ENCODE measurements at regions not wholly inside any gene's neighbourhood (a gene's known extent, or its start where the extent isn't known, plus 50 kb on each side); places are given as distances from the start of the nearest gene placed in this dataset.

GRCh38 chr18:47470941-47471340, 219.5 kb upstream of the SKOR2 start:
- Histone ChIP-seq H3K4me1 (ENCODE audit: insufficient read depth, low read length) (no peaks in the 10 kb centered on the region), H3K36me3 (ENCODE audit: insufficient read depth, low read length) (no peaks in the 10 kb centered on the region), H3K9me3 (ENCODE audit: control insufficient read depth in 1 of 2, insufficient read depth in 1 of 2, low read length in 2 of 2) (no peaks in the 10 kb centered on the region), H3K27ac (ENCODE audit: low read depth in 1 of 2, low read length in 2 of 2) (no peak overlapping the region), H3K4me3 (ENCODE audit: low read length) (no peak overlapping the region), H3K27me3 (ENCODE audit: control insufficient read depth in 1 of 2, insufficient read depth in 2 of 2, low read length in 2 of 2) (peaks cover 0 to 2% of the 10 kb centered on the region in 2 experiments)
- ATAC-seq (ENCODE audit: poor library complexity) (no peak), DNase-seq (no peak)
- no peaks in the 10 kb centered on the region for H3K27me3 Mint-ChIP-seq
- H3K9me3 Mint-ChIP-seq = no peaks in the 10 kb centered on the region
- no peaks in the 10 kb centered on the region for H3K36me3 Mint-ChIP-seq (ENCODE audit: low read depth)
- ChIA-PET CTCF (no interaction called here), POLR2A (no interaction called here)
- intact Hi-C loops (cut with DNase I, micrococcal nuclease) = no loop called here
- no peak overlapping the region for H3K4me3 Mint-ChIP-seq
- no peak for TF ChIP-seq CTCF (IDR thresholded peaks at IDR 0.05)
- no peaks in the 10 kb centered on the region for H3K4me1 Mint-ChIP-seq (ENCODE audit: low read depth)
- H3K27ac Mint-ChIP-seq = no peak overlapping the region

- Histone ChIP-seq H3K4me3 (ENCODE audit: low read length) (no peak overlapping the region), H3K27me3 (ENCODE audit: control insufficient read depth in 1 of 2, insufficient read depth in 2 of 2, low read length in 2 of 2) (peaks cover 0 to 2% of the 10 kb centered on the region in 2 experiments), H3K36me3 (ENCODE audit: insufficient read depth, low read length) (no peaks in the 10 kb centered on the region), H3K4me1 (ENCODE audit: insufficient read depth, low read length) (no peaks in the 10 kb centered on the region), H3K27ac (ENCODE audit: low read depth in 1 of 2, low read length in 2 of 2) (no peak overlapping the region), H3K9me3 (ENCODE audit: control insufficient read depth in 1 of 2, insufficient read depth in 1 of 2, low read length in 2 of 2) (peaks cover 0 to 6% of the 10 kb centered on the region in 2 experiments)
- no peaks in the 10 kb centered on the region for H3K27me3 Mint-ChIP-seq
- TF ChIP-seq CTCF (IDR thresholded peaks at IDR 0.05) = no peak
- intact Hi-C loops (cut with DNase I, micrococcal nuclease) = no loop called here
- H3K27ac Mint-ChIP-seq = no peak overlapping the region
- no peak for DNase-seq
- ATAC-seq (ENCODE audit: poor library complexity) = no peak
- H3K4me1 Mint-ChIP-seq (ENCODE audit: low read depth) = no peaks in the 10 kb centered on the region
- no peaks in the 10 kb centered on the region for H3K9me3 Mint-ChIP-seq
- ChIA-PET POLR2A (no interaction called here), CTCF (no interaction called here)
- H3K4me3 Mint-ChIP-seq = no peak overlapping the region
- H3K36me3 Mint-ChIP-seq (ENCODE audit: low read depth) = no peaks in the 10 kb centered on the region
These were observed 218.1 kb upstream of the SKOR2 start for GRCh38 chr18:47469576-47469975.

GRCh38 chr18:47461977-47462376, 210.5 kb upstream of the SKOR2 start:
- Mint-ChIP-seq H3K27me3 (peaks cover under 1% of the 10 kb centered on the region), H3K27ac (no peak overlapping the region), H3K4me3 (no peak overlapping the region), H3K9me3 (no peaks in the 10 kb centered on the region), H3K4me1 (ENCODE audit: low read depth) (no peaks in the 10 kb centered on the region), H3K36me3 (ENCODE audit: low read depth) (no peaks in the 10 kb centered on the region)
- Histone ChIP-seq H3K9me3 (ENCODE audit: control insufficient read depth in 1 of 2, insufficient read depth in 1 of 2, low read length in 2 of 2) (peaks cover 0 to 6% of the 10 kb centered on the region in 2 experiments), H3K27me3 (ENCODE audit: control insufficient read depth in 1 of 2, insufficient read depth in 2 of 2, low read length in 2 of 2) (no peaks in the 10 kb centered on the region), H3K36me3 (ENCODE audit: insufficient read depth, low read length) (no peaks in the 10 kb centered on the region), H3K27ac (ENCODE audit: low read depth in 1 of 2, low read length in 2 of 2) (no peak overlapping the region), H3K4me3 (ENCODE audit: low read length) (no peak overlapping the region), H3K4me1 (ENCODE audit: insufficient read depth, low read length) (no peaks in the 10 kb centered on the region)
- CTCF ChIA-PET = no interaction called here
- POLR2A ChIA-PET = no interaction called here
- TF ChIP-seq CTCF (IDR thresholded peaks at IDR 0.05) = no peak
- ATAC-seq (ENCODE audit: poor library complexity) (no peak), DNase-seq (no peak)
- intact Hi-C loops (cut with DNase I, micrococcal nuclease) = no loop called here
